ENCODE measurements at regions not wholly inside any gene's neighbourhood (a gene's known extent, or its start where the extent isn't known, plus 50 kb on each side); places are given as distances from the start of the nearest gene placed in this dataset.
A peak's percentile ranks its signal among the peaks of the same experiment; 100 is the strongest.

- DNase-seq (ENCODE audit: low spot score) = no peak
- no peak overlapping the region for H3K4me3 Mint-ChIP-seq
- H3K27ac Mint-ChIP-seq = no peak overlapping the region
- peaks cover 2% of the 10 kb centered on the region for H3K27me3 Mint-ChIP-seq (ENCODE audit: low read depth)
- no peaks in the 10 kb centered on the region for H3K36me3 Mint-ChIP-seq (ENCODE audit: low read depth)
- no peaks in the 10 kb centered on the region for H3K4me1 Mint-ChIP-seq (ENCODE audit: low read depth)
- no peaks in the 10 kb centered on the region for H3K9me3 Mint-ChIP-seq
Observed at GRCh38 chr18:2325308-2325849, 245.9 kb downstream of the METTL4 start.

GRCh38 chr18:2325933-2326332 lies 245.4 kb downstream of the METTL4 start:
- no peak overlapping the region for H3K27ac Mint-ChIP-seq
- H3K27me3 Mint-ChIP-seq (ENCODE audit: low read depth) = peaks cover 2% of the 10 kb centered on the region
- no peak overlapping the region for H3K4me3 Mint-ChIP-seq
- no peak for DNase-seq (ENCODE audit: low spot score)
- H3K9me3 Mint-ChIP-seq = no peaks in the 10 kb centered on the region
- H3K4me1 Mint-ChIP-seq (ENCODE audit: low read depth) = no peaks in the 10 kb centered on the region
- H3K36me3 Mint-ChIP-seq (ENCODE audit: low read depth) = no peaks in the 10 kb centered on the region

GRCh38 chr18:2326999-2327398 lies 244.3 kb downstream of the METTL4 start:
- no peaks in the 10 kb centered on the region for H3K9me3 Mint-ChIP-seq
- no peak overlapping the region for H3K4me3 Mint-ChIP-seq
- no peak overlapping the region for H3K27ac Mint-ChIP-seq
- DNase-seq (ENCODE audit: low spot score) = no peak
- peaks cover 2% of the 10 kb centered on the region for H3K27me3 Mint-ChIP-seq (ENCODE audit: low read depth)
- H3K4me1 Mint-ChIP-seq (ENCODE audit: low read depth) = no peaks in the 10 kb centered on the region
- H3K36me3 Mint-ChIP-seq (ENCODE audit: low read depth) = no peaks in the 10 kb centered on the region

- H3K9me3 Mint-ChIP-seq = no peaks in the 10 kb centered on the region
- no peak for DNase-seq (ENCODE audit: low spot score)
- H3K27ac Mint-ChIP-seq = no peak overlapping the region
- H3K27me3 Mint-ChIP-seq (ENCODE audit: low read depth) = peaks cover 5% of the 10 kb centered on the region
- no peaks in the 10 kb centered on the region for H3K36me3 Mint-ChIP-seq (ENCODE audit: low read depth)
- H3K4me3 Mint-ChIP-seq = no peak overlapping the region
- H3K4me1 Mint-ChIP-seq (ENCODE audit: low read depth) = no peaks in the 10 kb centered on the region
Observed at GRCh38 chr18:2330764-2331163, 240.5 kb downstream of the METTL4 start.

- H3K4me1 Mint-ChIP-seq (ENCODE audit: low read depth) = no peaks in the 10 kb centered on the region
- H3K36me3 Mint-ChIP-seq (ENCODE audit: low read depth) = no peaks in the 10 kb centered on the region
- H3K4me3 Mint-ChIP-seq = no peak overlapping the region
- no peak overlapping the region for H3K27ac Mint-ChIP-seq
- H3K9me3 Mint-ChIP-seq = no peaks in the 10 kb centered on the region
- DNase-seq (ENCODE audit: low spot score) = no peak
- H3K27me3 Mint-ChIP-seq (ENCODE audit: low read depth) = peaks cover 11% of the 10 kb centered on the region
Observed at GRCh38 chr18:2331491-2331890, 239.8 kb downstream of the METTL4 start.

- Mint-ChIP-seq H3K27ac (no peak overlapping the region), H3K4me3 (no peak overlapping the region), H3K4me1 (ENCODE audit: low read depth) (peaks cover 8% of the 10 kb centered on the region), H3K36me3 (ENCODE audit: low read depth) (no peaks in the 10 kb centered on the region), H3K27me3 (ENCODE audit: low read depth) (peaks cover 13% of the 10 kb centered on the region), H3K9me3 (no peaks in the 10 kb centered on the region)
- DNase-seq (ENCODE audit: low spot score) = no peak
Observed at GRCh38 chr18:2336690-2337392, 234.5 kb downstream of the METTL4 start.

GRCh38 chr18:2337552-2338141 lies 233.7 kb downstream of the METTL4 start:
- DNase-seq (ENCODE audit: low spot score) = peak; percentile 10
- Mint-ChIP-seq H3K4me1 (ENCODE audit: low read depth) (peaks cover 8% of the 10 kb centered on the region), H3K4me3 (no peak overlapping the region), H3K27ac (no peak overlapping the region), H3K36me3 (ENCODE audit: low read depth) (no peaks in the 10 kb centered on the region), H3K27me3 (ENCODE audit: low read depth) (peaks cover 14% of the 10 kb centered on the region), H3K9me3 (no peaks in the 10 kb centered on the region)

- Mint-ChIP-seq H3K4me1 (ENCODE audit: low read depth) (peaks cover 8% of the 10 kb centered on the region), H3K9me3 (no peaks in the 10 kb centered on the region), H3K27ac (no peak overlapping the region), H3K4me3 (no peak overlapping the region), H3K36me3 (ENCODE audit: low read depth) (no peaks in the 10 kb centered on the region), H3K27me3 (ENCODE audit: low read depth) (peaks cover 15% of the 10 kb centered on the region)
- no peak for DNase-seq (ENCODE audit: low spot score)
Observed at GRCh38 chr18:2338601-2339000, 232.7 kb downstream of the METTL4 start.

GRCh38 chr18:2340335-2340734 lies 231.0 kb downstream of the METTL4 start:
- Mint-ChIP-seq H3K27me3 (ENCODE audit: low read depth) (peaks cover 12% of the 10 kb centered on the region), H3K27ac (no peak overlapping the region), H3K36me3 (ENCODE audit: low read depth) (no peaks in the 10 kb centered on the region), H3K9me3 (no peaks in the 10 kb centered on the region), H3K4me3 (no peak overlapping the region), H3K4me1 (ENCODE audit: low read depth) (peaks cover 8% of the 10 kb centered on the region)
- no peak for DNase-seq (ENCODE audit: low spot score)

GRCh38 chr18:2348003-2348402 lies 223.3 kb downstream of the METTL4 start:
- H3K4me1 Mint-ChIP-seq (ENCODE audit: low read depth) = no peaks in the 10 kb centered on the region
- peaks cover 2% of the 10 kb centered on the region for H3K27me3 Mint-ChIP-seq (ENCODE audit: low read depth)
- H3K36me3 Mint-ChIP-seq (ENCODE audit: low read depth) = no peaks in the 10 kb centered on the region
- DNase-seq (ENCODE audit: low spot score) = no peak
- no peaks in the 10 kb centered on the region for H3K9me3 Mint-ChIP-seq
- H3K4me3 Mint-ChIP-seq = no peak overlapping the region
- H3K27ac Mint-ChIP-seq = no peak overlapping the region

- Mint-ChIP-seq H3K4me1 (ENCODE audit: low read depth) (no peaks in the 10 kb centered on the region), H3K27ac (no peak overlapping the region), H3K36me3 (ENCODE audit: low read depth) (no peaks in the 10 kb centered on the region), H3K9me3 (no peaks in the 10 kb centered on the region), H3K27me3 (ENCODE audit: low read depth) (peaks cover 2% of the 10 kb centered on the region), H3K4me3 (no peak overlapping the region)
- DNase-seq (ENCODE audit: low spot score) = no peak
Observed at GRCh38 chr18:2351126-2351850, 220.0 kb downstream of the METTL4 start.

- DNase-seq (ENCODE audit: low spot score) = no peak
- no peak overlapping the region for H3K4me3 Mint-ChIP-seq
- H3K27ac Mint-ChIP-seq = no peak overlapping the region
- H3K36me3 Mint-ChIP-seq (ENCODE audit: low read depth) = no peaks in the 10 kb centered on the region
- no peaks in the 10 kb centered on the region for H3K27me3 Mint-ChIP-seq (ENCODE audit: low read depth)
- no peaks in the 10 kb centered on the region for H3K4me1 Mint-ChIP-seq (ENCODE audit: low read depth)
- no peaks in the 10 kb centered on the region for H3K9me3 Mint-ChIP-seq
Observed at GRCh38 chr18:2354292-2354691, 217.0 kb downstream of the METTL4 start.

GRCh38 chr18:2356906-2357305 lies 214.4 kb downstream of the METTL4 start:
- H3K27me3 Mint-ChIP-seq (ENCODE audit: low read depth) = no peaks in the 10 kb centered on the region
- no peaks in the 10 kb centered on the region for H3K36me3 Mint-ChIP-seq (ENCODE audit: low read depth)
- no peak overlapping the region for H3K27ac Mint-ChIP-seq
- no peaks in the 10 kb centered on the region for H3K9me3 Mint-ChIP-seq
- DNase-seq (ENCODE audit: low spot score) = no peak
- H3K4me3 Mint-ChIP-seq = no peak overlapping the region
- H3K4me1 Mint-ChIP-seq (ENCODE audit: low read depth) = no peaks in the 10 kb centered on the region

- Mint-ChIP-seq H3K9me3 (no peaks in the 10 kb centered on the region), H3K36me3 (ENCODE audit: low read depth) (no peaks in the 10 kb centered on the region), H3K27ac (no peak overlapping the region), H3K4me1 (ENCODE audit: low read depth) (no peaks in the 10 kb centered on the region), H3K4me3 (no peak overlapping the region), H3K27me3 (ENCODE audit: low read depth) (peaks cover 2% of the 10 kb centered on the region)
- DNase-seq (ENCODE audit: low spot score) = no peak
Observed at GRCh38 chr18:2360861-2361260, 210.4 kb downstream of the METTL4 start.
